RWPE1 (cell line): ENCODE measurements at regions not wholly inside any gene's neighbourhood (a gene's known extent, or its start where the extent isn't known, plus 50 kb on each side); places are given as distances from the start of the nearest gene placed in this dataset.

Experiments used
- CTCF ChIA-PET: fragments of 350-600 bp; sonication (Branson Sonifier 250); formaldehyde crosslinking; extraction: SDS; loops from one replicate; lab custom pipeline; 2021; lab: Yijun Ruan, JAX
- POLR2A ChIA-PET: fragments of 400-600 bp; formaldehyde crosslinking; extraction: SDS; loops from one replicate; lab custom pipeline; 2020; ENCODE audit warnings: antibody characterized with exemption; ENCODE audit not compliant: low non-redundant PET; lab: Yijun Ruan, JAX
- DNase-seq: peaks from one replicate; pipeline ENCODE4 v3.0.0; 2012; ENCODE audit warnings: low spot score
- H3K27ac ChIP-seq: fragments of 450-650 bp; 2 replicates; pipeline ENCODE4 v1.5.1; 2017
- TF ChIP-seq, protein P1 (sequence below): fragments of 450-650 bp; conservative IDR thresholded peaks from 2 replicates; pipeline ENCODE4 v1.5.1; 2017; ENCODE audit warnings: low read depth, mild to moderate bottlenecking

DNA sequence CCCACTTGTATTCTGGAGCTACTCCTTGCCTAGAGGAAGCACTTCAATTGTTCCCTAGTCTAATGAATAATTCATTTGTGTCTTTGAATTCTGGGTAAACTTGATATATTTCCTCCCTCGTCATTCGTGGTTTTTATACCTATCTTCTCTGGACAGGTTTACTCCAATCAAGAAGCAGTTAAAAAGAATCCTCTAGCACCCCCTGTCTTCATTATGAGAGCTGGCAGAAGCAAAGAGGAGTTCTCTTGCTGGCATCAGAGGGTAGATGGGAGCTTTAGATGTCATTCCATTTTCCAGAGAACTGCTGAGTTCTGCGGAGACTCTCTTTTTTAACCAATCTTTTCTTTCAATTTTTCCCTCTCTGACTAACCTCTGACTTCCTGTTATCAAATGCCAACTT is 627.7 kb downstream of the FGF9 start:
- TF ChIP-seq, protein P1, sequence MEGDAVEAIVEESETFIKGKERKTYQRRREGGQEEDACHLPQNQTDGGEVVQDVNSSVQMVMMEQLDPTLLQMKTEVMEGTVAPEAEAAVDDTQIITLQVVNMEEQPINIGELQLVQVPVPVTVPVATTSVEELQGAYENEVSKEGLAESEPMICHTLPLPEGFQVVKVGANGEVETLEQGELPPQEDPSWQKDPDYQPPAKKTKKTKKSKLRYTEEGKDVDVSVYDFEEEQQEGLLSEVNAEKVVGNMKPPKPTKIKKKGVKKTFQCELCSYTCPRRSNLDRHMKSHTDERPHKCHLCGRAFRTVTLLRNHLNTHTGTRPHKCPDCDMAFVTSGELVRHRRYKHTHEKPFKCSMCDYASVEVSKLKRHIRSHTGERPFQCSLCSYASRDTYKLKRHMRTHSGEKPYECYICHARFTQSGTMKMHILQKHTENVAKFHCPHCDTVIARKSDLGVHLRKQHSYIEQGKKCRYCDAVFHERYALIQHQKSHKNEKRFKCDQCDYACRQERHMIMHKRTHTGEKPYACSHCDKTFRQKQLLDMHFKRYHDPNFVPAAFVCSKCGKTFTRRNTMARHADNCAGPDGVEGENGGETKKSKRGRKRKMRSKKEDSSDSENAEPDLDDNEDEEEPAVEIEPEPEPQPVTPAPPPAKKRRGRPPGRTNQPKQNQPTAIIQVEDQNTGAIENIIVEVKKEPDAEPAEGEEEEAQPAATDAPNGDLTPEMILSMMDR: no peak
- H3K27ac ChIP-seq: no peak overlapping the region
- no peak for DNase-seq
- POLR2A ChIA-PET: no interaction called here
- CTCF ChIA-PET: no interaction called here

DNA sequence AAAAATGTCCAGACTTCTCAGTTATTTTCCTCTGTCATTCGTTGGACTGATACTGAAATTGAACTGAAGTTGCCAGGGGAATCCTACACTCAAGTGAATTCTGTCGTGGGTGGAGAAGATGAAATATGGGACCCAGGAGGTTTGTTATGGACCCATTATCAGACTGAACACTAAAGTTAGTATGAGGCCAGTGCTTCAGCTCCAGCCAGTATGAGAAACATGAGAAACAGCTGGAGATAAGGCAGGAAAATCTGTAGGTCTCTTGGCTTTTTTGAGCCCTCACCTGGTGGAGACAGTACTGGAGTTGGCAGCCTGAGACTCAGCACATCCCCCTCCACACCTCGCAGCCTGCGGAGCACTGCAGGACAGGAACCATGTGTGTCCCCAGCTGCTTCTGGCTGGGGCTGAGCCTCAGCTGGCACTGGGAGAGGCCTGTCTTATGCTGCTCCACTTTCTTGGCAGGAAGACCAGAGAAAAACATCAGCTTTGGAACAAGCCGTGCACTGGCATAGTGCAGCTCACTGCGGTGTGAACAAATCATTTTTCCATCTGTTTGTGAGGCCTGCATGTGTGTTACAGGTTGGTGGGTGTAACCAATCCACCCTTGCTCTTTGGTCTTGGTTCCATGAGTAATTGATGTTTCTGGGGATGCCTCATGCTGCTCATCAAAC is 641.0 kb downstream of the FGF9 start:
- CTCF ChIA-PET: no interaction called here
- TF ChIP-seq, protein P1: no peak

DNA sequence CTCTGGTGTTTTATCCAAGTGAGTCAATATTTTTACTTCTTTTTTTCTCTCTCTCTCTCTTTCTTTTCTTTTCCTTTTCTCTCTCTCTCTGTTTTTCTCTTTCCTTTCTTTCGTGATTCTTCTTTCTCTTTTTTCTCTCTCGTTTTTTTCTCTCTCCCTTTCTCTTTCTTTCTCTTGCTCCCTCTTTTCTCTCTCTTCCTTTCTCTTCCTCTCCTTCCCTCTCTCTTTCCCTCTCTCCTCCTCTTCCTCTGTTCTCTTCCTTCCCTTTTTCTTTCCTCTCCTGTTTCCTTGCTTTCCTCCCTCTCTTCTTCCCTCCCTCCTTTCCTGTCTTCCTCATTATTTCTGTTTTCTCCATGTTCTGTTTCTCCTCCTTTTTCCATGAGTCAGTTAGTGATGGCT is 641.5 kb downstream of the FGF9 start:
- DNase-seq: no peak
- TF ChIP-seq, protein P1: no peak
- CTCF ChIA-PET: no interaction called here
- POLR2A ChIA-PET: no interaction called here
- H3K27ac ChIP-seq: no peak overlapping the region

More for the DNA sequence above, 641.0 kb downstream of the FGF9 start:
- DNase-seq: no peak
- H3K27ac ChIP-seq: no peak overlapping the region
- POLR2A ChIA-PET: no interaction called here

DNA sequence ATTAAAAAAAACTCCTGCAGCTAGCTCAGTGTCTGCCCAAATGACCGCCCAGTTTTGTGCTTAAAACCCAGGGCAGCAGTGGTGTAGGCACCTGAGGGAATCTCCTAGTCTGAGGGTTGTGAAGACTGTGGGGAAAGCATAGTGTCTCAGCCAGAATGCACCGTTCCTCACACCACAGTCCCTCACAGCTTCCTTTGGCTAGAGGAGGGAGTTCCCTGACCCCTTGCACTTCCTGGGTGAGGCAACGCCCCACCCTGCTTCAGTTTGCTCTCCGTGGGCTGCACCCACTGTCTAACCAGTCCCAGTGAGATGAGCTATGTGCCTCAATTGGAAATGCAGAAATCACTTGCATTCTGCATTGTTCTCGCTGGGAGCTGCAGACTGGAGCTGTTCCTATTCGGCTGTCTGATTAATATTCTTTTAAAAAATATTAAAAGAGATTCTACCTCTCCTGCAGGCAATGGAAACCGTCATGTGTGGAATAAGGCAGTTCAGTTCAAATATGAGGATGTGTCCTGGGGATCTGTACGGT is 645.7 kb downstream of the FGF9 start:
- ChIA-PET CTCF (interaction anchor here (1.1 kb wide), 1 partner anchor 16 kb away, joined by 3 read pairs; no protein-coding TSS in a partner anchor), POLR2A (no interaction called here)
- DNase-seq: no peak
- TF ChIP-seq, protein P1: no peak
- H3K27ac ChIP-seq: no peak overlapping the region

DNA sequence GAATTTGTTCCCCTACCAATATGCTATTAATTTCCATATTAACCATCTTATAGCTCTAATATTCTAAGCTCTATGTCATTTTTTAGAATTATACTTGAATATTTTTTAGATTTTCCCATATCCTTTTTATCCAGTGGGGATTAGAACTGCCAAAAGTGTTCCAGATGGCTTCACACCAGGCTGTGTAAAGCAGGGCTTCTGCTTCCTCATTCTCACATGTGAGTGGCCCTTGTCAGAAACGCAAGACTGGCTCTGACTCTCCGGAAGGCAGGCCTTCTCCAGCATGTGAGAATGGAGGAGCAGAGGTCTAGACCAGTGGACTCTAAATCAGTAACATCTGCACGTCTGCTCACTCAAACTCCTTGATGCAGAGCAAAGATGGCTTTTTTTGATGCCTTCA is 650.1 kb downstream of the FGF9 start:
- DNase-seq: no peak
- POLR2A ChIA-PET: no interaction called here
- TF ChIP-seq, protein P1: no peak
- CTCF ChIA-PET: no interaction called here
- no peak overlapping the region for H3K27ac ChIP-seq

DNA sequence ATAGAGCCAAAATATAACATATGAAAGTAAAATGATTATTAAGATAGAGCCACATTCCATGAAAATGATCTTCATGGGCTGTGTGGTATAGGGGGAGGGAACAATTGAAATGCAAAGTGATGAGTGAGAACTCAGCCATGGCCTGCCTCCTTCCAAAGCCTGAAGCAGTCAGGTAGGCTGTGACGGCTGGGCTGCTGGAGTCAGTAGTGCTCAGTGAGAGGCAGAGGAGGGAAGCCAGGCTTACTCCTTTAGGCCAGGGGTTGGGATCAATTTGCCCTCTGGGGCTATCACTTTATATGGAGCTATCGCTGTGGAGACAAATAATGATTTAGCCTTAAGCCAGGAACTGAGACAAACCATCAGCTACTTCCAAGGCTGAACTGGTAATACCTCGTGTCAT is 654.9 kb downstream of the FGF9 start:
- TF ChIP-seq, protein P1: no peak
- CTCF ChIA-PET: no interaction called here
- DNase-seq: no peak
- no peak overlapping the region for H3K27ac ChIP-seq
- POLR2A ChIA-PET: no interaction called here
